Gastrocnemius medialis (tissue), 4 donors: ENCODE measurements at regions not wholly inside any gene's neighbourhood (a gene's known extent, or its start where the extent isn't known, plus 50 kb on each side); places are given as distances from the start of the nearest gene placed in this dataset.

Source experiments
- POLR2A ChIP-seq, 2 donors: fragments of 450-650 bp; IDR thresholded peaks; one replicate each; pipeline ENCODE4 v1.6.1; 2017; ENCODE audit warnings: antibody characterized with exemption in 2 of 2, mild to moderate bottlenecking in 2 of 2, moderate library complexity in 2 of 2
- TF ChIP-seq, protein P1 (sequence below), 5 experiments: fragments of 450-650 bp in 3 of 5; fragments of 200-600 bp in 2 of 5; sonication (generic) in 2 of 5; IDR thresholded peaks in 4 of 5; conservative IDR thresholded peaks in 1 of 5; 1 replicate in 4 of 5; 2 replicates in 1 of 5; pipeline ENCODE4 v1.5.1; 2016 to 2019; ENCODE audit warnings: antibody characterized with exemption in 5 of 5, mild to moderate bottlenecking in 3 of 5, moderate library complexity in 3 of 5

DNA sequence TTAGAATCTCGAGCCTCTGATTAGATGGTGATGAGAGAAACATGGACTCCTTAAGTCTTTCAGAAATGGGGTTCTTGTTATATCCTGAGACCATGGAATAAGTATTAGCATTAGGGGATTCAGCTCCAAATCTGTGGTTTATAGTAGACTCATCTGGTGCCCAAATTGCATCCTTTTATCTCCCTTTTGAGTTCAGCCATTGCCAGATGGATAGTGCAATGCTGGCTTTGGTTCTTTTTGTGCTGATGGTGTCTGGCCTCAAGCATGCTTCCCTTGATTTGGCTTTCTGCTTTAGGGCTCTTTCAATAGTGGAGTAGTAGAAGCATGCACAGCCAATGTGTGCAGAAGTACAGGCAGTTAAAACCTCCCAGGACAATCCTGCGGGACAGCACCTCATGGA is 306.4 kb downstream of the TSN start:
- TF ChIP-seq, protein P1, sequence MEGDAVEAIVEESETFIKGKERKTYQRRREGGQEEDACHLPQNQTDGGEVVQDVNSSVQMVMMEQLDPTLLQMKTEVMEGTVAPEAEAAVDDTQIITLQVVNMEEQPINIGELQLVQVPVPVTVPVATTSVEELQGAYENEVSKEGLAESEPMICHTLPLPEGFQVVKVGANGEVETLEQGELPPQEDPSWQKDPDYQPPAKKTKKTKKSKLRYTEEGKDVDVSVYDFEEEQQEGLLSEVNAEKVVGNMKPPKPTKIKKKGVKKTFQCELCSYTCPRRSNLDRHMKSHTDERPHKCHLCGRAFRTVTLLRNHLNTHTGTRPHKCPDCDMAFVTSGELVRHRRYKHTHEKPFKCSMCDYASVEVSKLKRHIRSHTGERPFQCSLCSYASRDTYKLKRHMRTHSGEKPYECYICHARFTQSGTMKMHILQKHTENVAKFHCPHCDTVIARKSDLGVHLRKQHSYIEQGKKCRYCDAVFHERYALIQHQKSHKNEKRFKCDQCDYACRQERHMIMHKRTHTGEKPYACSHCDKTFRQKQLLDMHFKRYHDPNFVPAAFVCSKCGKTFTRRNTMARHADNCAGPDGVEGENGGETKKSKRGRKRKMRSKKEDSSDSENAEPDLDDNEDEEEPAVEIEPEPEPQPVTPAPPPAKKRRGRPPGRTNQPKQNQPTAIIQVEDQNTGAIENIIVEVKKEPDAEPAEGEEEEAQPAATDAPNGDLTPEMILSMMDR (IDR thresholded peaks at IDR 0.05 in 4 of 5, conservative IDR thresholded peaks at IDR 0.05 in 1 of 5), result no peak
- no peak for TF ChIP-seq POLR2A (IDR thresholded peaks at IDR 0.05)
